Prostate gland (tissue), 2 donors: ENCODE measurements at regions not wholly inside any gene's neighbourhood (a gene's known extent, or its start where the extent isn't known, plus 50 kb on each side); places are given as distances from the start of the nearest gene placed in this dataset.

Experiments
- CTCF ChIP-seq, 4 experiments: fragments of 200-600 bp in 2 of 4; fragments of 450-650 bp in 2 of 4; sonication (generic) in 2 of 4; IDR thresholded peaks; 1 replicate in 3 of 4; 2 replicates in 1 of 4; pipeline ENCODE4 v1.5.1; 2016 to 2019; ENCODE audit warnings: antibody characterized with exemption in 4 of 4, mild to moderate bottlenecking in 2 of 4, moderate library complexity in 2 of 4
- POLR2A ChIP-seq: fragments of 450-650 bp; IDR thresholded peaks from one replicate; pipeline ENCODE4 v1.6.1; 2016; ENCODE audit warnings: antibody characterized with exemption, mild to moderate bottlenecking

- TF ChIP-seq POLR2A (no peak), CTCF (IDR thresholded peaks at IDR 0.05) (no peak)
These were observed 374.2 kb upstream of the SMIM31 start for GRCh38 chr4:164379694-164380093.
